Esophagus muscularis mucosa (tissue), 3 donors: ENCODE measurements at regions not wholly inside any gene's neighbourhood (a gene's known extent, or its start where the extent isn't known, plus 50 kb on each side); places are given as distances from the start of the nearest gene placed in this dataset.
"Not testable (repeated sequence)": the region's sequence is repeated elsewhere in the genome, so short reads cannot be mapped to it uniquely, and the experiment has no call there.

Source experiments
- CTCF ChIP-seq, 3 experiments: fragments of 200-600 bp in 2 of 3; fragments of 450-650 bp in 1 of 3; sonication (generic) in 2 of 3; IDR thresholded peaks; one replicate each; pipeline ENCODE4 v1.5.1; 2017 to 2019; ENCODE audit warnings: antibody characterized with exemption in 3 of 3, mild to moderate bottlenecking in 2 of 3, moderate library complexity in 1 of 3
- POLR2A ChIP-seq: fragments of 450-650 bp; IDR thresholded peaks from one replicate; pipeline ENCODE4 v1.6.1; 2017; ENCODE audit warnings: antibody characterized with exemption, moderate library complexity, mild to moderate bottlenecking, low read depth
- POLR2AphosphoS5 ChIP-seq, 2 donors: sonication (generic); formaldehyde crosslinking; IDR thresholded peaks; one replicate each; pipeline ENCODE4 v1.6.1; 2017; ENCODE audit warnings: antibody characterized with exemption in 2 of 2

GRCh38 chr7:153410997-153411642 lies 641.1 kb upstream of the DPP6 start:
- not testable (repeated sequence) for TF ChIP-seq POLR2A; CTCF (IDR thresholded peaks at IDR 0.05); POLR2AphosphoS5 (IDR thresholded peaks at IDR 0.05)
